NCI-H82 (cell line): ENCODE measurements at regions not wholly inside any gene's neighbourhood (a gene's known extent, or its start where the extent isn't known, plus 50 kb on each side); places are given as distances from the start of the nearest gene placed in this dataset.
A peak's percentile ranks its signal among the peaks of the same experiment; 100 is the strongest.
"Not testable (repeated sequence)": the region's sequence is repeated elsewhere in the genome, so short reads cannot be mapped to it uniquely, and the experiment has no call there.

ENCODE experiments used
- DNase-seq: peaks from one replicate; lab custom pipeline; 2025; lab: John Stamatoyannopoulos, UW

DNA sequence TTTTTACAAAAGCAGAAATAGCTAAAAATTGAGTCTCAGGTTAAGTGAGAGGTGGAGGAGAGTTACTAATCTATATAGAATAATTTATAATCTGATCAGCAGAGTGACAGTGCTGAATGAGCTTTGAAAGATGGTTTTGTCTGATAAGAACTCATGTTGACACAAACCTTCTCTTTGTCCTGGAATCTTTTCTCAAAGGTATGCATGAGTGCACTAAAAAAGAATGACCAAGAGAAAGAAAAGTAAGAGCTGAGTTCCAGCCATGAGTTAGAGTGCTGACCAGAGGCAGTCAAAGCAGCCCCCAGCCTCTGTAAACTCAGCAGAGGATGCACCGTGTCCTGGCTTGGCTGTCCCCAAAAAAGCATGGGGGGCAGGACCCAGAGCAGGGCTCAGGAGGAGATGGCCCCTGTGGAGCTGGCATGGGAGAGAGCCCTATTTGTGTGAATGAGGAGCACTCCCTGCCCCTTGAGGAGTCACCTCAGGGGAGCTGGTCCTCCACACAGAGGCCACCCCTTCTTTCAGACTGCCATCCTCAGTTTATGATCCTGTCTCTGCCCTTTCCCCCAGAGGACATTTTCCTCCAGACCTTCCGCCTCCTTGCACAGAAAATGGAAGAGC, 129.8 kb downstream of the SEC23A start:
- no peak for DNase-seq

- no peak for DNase-seq
Observed at GRCh38 chr14:38972511-38972910, 130.5 kb downstream of the SEC23A start.

- DNase-seq, result peak; percentile 32
Observed at GRCh38 chr14:38971258-38971921, 131.6 kb downstream of the SEC23A start.

GRCh38 chr14:38964630-38965029, 138.4 kb downstream of the SEC23A start:
- DNase-seq, result no peak

DNA sequence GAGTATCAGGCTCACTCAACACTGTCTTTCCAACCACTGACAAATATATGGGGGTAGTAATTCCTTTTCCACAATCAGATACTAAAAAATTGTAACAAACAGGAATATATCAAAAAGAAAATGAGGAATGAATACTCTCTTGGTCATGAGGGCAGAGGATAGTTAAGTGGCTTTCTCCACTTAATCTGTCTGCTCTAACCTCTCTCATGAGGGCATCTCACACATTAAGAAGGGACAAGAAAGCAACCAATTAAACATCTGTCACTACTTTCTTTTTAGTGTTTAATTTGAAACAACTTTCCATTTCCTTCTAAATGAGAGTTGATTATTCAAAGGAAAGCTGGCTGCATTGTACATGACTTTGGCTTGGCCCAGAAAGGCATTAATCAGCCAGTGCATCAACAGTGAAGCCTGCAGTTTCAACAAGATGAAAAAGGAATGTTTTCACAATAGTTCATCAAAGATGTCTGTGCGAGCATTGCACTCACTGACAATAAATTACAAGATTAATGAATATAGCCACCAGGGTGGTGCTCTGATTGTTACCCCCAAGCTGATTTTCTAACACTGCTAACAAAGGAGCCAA, 142.0 kb downstream of the SEC23A start:
- no peak for DNase-seq

DNA sequence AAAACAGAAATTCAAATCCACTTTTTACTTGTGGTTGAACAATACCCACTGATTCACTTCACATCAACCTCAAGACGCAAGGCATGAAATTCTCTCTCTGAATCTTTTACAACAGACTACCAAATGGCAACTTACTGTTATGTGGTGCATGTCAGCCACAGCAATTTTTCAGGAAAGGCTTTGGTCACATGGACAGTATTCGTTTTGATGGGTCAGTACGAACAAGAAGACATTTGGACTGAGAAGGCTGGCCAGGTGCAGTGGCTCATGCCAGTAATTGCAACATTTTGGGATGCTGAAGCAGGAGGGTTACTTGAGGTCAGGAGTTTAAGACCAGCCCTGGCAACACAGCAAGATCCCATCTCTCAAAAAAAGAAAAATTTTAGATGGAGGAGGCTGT, 144.0 kb downstream of the SEC23A start:
- DNase-seq, result no peak

DNA sequence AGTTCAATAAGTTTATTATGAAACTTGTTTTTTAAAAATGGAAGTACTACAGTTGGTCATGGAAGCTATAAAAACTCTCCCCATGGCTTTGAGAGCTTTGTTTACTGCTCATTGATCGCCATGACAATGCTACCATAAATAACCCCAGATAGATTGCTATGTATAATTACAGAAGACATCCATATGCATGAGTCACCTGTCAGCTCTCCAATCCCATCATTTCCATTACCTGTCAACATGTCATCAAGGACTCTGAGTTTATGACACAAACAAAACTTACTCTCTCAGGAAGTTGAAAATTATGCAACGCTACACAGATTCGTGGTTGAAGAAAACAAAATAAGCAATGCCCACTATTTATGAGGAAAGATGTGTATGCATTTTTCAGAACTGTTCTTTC, 144.4 kb downstream of the SEC23A start:
- no peak for DNase-seq

GRCh38 chr14:38951451-38951850, 151.6 kb downstream of the SEC23A start:
- DNase-seq, result no peak

DNA sequence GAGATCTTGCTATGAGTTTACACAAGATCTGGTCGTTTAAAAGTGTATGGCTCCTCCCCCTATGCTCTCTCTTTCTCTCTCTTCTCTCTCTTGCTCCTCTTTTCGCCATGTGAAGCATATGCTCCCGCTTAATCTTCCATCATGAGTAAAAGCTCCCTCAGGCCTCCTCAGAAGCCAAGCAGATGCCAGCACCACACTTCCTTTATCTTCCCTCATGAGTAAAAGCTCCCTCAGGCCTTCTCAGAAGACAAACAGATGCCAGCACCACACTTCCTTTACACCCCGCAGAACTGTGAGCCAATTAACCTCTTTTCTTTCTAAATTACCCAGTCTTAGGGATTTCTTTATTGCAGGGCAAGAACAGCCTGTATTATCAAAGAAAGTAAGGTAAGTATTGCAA, 152.4 kb downstream of the SEC23A start:
- DNase-seq, result no peak

- DNase-seq, result no peak
Observed at GRCh38 chr14:38948576-38948975, 154.5 kb downstream of the SEC23A start.

DNA sequence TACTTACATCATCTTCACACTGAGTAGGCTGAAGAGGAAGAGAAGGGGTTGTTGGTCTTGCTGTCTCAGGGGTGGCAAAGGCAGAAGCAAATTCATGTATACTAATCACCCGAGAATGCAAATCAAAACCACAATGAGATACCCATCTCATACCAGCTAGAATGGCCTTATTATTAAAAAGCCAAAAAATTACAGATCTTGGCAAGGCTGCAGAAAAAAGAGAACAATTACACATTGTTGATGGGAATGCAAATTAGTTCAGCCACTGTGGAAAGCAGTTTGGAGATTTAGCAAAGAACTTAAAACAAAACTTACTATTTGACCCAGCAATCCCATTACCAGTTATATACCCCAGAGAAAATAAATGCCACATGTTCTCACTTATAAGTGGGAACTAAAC, 154.9 kb downstream of the SEC23A start:
- no peak for DNase-seq

GRCh38 chr14:38947343-38947742, 155.7 kb downstream of the SEC23A start:
- DNase-seq, result no peak

DNA sequence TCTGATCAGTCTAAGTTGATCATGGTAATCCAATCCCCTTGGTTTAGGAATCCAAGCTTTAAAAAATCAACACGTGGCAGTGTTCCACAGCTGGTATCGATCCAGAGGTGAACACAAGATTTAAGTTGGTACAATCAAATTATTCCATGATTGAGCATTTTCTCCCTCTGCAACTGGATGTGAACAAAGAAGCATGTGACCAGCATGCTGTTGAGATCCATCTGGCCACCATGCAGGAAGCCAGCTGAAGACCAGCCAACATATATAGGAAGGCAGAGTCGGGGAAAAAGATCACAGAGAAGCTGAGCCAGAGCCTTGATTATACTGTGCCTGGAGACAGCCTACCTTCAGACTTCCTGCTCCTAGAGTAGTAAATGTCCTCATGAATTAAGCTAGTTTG, 158.3 kb downstream of the SEC23A start:
- no peak for DNase-seq

DNA sequence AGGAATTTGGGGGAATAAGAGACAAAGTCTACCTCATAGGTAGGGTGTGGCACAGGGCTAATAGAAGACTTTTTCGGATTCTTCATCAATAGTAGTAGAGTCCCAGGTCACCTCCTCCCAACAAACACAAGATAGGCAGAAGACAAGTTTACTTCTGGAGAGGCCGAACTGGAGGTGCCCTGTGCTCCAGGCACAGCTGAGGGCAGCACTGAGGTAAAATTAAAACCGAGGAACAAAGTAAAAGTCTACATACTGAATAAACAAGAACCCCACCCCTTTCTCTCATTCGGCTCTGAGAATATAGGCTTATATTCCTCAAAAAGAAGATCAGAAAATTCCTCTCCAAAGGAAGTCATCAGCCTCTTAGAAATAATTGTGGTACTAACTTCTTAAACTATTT, 161.5 kb downstream of the SEC23A start:
- DNase-seq, result no peak

DNA sequence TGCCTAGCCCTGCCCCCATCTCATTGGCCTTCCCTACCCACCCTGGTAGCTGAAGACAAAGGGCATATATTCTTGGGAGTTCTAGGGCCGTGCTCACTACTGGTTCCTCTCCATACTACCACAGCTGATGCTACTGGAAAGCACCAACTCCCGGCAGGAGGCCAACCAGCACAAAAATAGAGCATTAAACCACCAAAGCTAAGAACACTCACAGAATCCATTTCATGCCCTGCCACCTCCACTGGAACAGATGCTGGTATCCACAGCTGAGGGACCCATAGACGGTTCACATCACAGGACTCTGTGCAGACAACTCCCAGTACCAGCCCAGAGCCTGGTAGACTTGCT, 170.4 kb downstream of the SEC23A start:
- not testable (repeated sequence) for DNase-seq

DNA sequence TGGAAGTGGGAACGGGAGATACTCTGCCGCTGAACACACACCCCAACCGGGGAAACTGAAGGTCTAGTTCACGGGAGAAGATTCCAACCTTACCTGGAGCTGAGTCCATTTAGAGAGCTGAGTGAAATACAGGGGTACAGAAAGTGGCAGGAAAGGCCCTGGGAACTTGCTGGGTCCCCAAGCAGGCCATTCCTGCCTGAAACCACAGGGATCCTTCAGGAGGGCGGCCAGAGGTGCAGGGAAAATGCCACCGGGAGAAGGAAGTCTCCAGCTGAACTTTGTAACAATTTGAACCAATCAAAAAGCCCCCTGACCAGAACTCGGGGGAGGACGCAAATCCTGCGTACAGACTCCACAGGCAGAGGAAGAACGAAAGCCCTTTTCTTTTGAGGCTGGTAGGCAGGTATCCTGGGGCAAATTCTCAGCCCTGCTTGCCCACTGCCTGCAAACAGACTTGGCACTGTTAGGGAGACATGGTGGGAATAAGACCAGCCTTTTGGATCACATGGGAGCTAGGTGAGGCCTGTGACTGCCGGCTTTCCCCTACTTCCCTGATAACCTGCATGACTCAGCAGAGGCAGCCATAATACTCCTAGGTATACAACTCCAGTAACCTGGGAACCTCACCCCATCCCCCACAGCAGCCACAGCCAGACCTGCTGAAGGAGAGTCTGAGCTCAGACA, 170.9 kb downstream of the SEC23A start:
- DNase-seq, result no peak

- no peak for DNase-seq
Observed at GRCh38 chr14:38930898-38931297, 172.1 kb downstream of the SEC23A start.

DNA sequence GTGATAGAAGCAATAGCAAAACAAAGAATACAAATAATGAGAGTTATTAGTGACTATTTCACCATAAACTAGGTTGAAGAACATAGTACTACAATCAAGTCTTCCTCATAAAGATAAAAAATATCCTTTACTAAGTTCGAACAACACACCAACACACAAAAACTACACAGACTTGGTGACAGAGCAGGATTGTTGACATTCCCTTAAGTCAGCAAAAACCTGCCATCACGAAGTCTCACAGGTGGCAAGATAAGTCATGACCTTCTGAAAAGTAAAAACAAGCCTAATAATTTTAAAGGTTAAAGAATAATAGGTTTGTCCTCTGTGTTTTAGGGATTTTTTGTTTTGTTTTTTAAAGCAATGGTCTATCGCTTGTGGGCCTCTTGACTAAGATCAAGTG, 173.0 kb downstream of the SEC23A start:
- DNase-seq, result no peak

DNA sequence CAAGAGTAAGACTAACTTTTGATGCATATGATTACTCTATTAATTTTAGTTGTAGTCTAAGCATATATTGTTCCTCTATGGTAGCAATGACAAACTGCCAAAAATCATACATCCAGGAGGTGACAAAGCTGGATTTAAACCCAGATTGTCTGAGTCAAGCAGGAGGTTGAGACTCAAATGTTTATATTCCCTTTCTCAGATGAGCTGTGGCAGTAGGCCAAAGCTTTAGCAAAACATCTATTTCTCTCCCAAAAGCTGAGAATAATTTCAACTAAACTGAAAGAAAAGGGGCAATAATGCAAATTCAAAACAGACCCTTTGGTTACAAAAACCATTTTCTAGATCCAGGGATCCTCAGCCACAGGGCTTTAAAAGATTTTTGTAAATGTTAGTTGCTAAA, 173.6 kb downstream of the SEC23A start:
- no peak for DNase-seq

DNA sequence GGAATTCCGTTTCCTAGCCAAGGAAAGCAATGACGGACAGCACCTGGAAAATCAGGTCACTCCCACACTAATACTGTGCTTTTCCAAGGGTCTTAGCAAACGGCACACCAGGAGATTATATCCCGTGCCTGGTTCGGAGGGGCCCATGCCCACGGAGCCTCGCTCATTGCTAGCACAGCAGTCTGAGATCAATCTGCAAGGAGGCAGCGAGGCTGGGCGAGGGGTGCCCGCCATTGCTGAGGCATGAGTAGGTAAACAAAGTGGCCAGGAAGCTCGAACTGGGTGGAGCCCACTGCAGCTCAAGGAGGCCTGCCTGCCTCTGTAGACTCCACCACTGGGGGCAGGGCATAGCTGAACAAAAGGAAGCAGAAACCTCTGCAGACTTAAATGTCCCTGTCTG, 181.1 kb downstream of the SEC23A start:
- DNase-seq, result not testable (repeated sequence)

- DNase-seq, result no peak
Observed at GRCh38 chr14:38915125-38915524, 187.9 kb downstream of the SEC23A start.

GRCh38 chr14:38910092-38910491, 192.9 kb downstream of the SEC23A start:
- DNase-seq, result no peak

DNA sequence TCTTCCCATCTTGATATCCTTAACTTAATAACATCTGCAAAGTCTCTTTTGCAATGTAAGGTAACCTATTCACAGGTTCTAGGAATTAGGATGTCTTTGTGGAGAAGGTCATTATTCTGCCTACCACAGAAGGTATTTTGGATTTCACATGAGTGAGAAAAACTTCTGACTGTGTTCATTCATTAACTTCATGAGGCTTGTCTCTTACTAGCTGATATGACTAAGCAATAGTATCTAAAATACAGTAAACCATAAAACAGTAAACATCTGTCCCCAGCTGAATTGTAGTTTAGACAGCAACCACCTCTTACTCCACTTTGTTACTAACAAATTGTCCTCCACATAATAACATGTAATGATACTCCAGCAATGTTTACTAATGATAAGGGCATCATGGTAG, 198.1 kb downstream of the SEC23A start:
- DNase-seq, result no peak
